Iris pigment epithelial cell (primary cell): ENCODE measurements at regions not wholly inside any gene's neighbourhood (a gene's known extent, or its start where the extent isn't known, plus 50 kb on each side); places are given as distances from the start of the nearest gene placed in this dataset.

Experiments used
- DNase-seq: peaks from one replicate; pipeline ENCODE4 v3.0.0-alpha.2; 2011; ENCODE audit warnings: low read depth

- DNase-seq: no peak
Observed at GRCh38 chr2:21694079-21694878, 570.5 kb downstream of the TDRD15 start.

- DNase-seq: no peak
Observed at GRCh38 chr2:21696900-21697299, 573.1 kb downstream of the TDRD15 start.

GRCh38 chr2:21700644-21701043 is 576.9 kb downstream of the TDRD15 start:
- DNase-seq: no peak

- no peak for DNase-seq
Observed at GRCh38 chr2:21710031-21710430, 586.3 kb downstream of the TDRD15 start.

- no peak for DNase-seq
Observed at GRCh38 chr2:21710496-21710895, 586.7 kb downstream of the TDRD15 start.

GRCh38 chr2:21715887-21716286 is 592.1 kb downstream of the TDRD15 start:
- no peak for DNase-seq

GRCh38 chr2:21727101-21727500 is 603.3 kb downstream of the TDRD15 start:
- DNase-seq: no peak

- no peak for DNase-seq
Observed at GRCh38 chr2:21728133-21728532, 604.4 kb downstream of the TDRD15 start.

- DNase-seq: no peak
Observed at GRCh38 chr2:21730141-21730540, 606.4 kb downstream of the TDRD15 start.

GRCh38 chr2:21740484-21740883 is 616.7 kb downstream of the TDRD15 start:
- DNase-seq: peak; percentile 65

- DNase-seq: no peak
Observed at GRCh38 chr2:21746499-21746898, 622.7 kb downstream of the TDRD15 start.

GRCh38 chr2:21748501-21748900 is 624.7 kb downstream of the TDRD15 start:
- peak; percentile 19 for DNase-seq

GRCh38 chr2:21754164-21754788 is 630.5 kb downstream of the TDRD15 start:
- DNase-seq: no peak

GRCh38 chr2:21757805-21758430 is 634.1 kb downstream of the TDRD15 start:
- DNase-seq: no peak

GRCh38 chr2:21759819-21760218 is 636.1 kb downstream of the TDRD15 start:
- no peak for DNase-seq

- no peak for DNase-seq
Observed at GRCh38 chr2:21761361-21761760, 637.6 kb downstream of the TDRD15 start.

GRCh38 chr2:21763501-21763900 is 639.7 kb downstream of the TDRD15 start:
- no peak for DNase-seq

- no peak for DNase-seq
Observed at GRCh38 chr2:21770787-21771186, 647.0 kb downstream of the TDRD15 start.

- peak; percentile 96 for DNase-seq
Observed at GRCh38 chr2:21772624-21773023, 648.9 kb downstream of the TDRD15 start.

- peak; percentile 59 for DNase-seq
Observed at GRCh38 chr2:21773168-21773567, 649.4 kb downstream of the TDRD15 start.

GRCh38 chr2:21774691-21775368 is 651.1 kb downstream of the TDRD15 start:
- peak; percentile 31 for DNase-seq

GRCh38 chr2:21779786-21780185 is 656.0 kb downstream of the TDRD15 start:
- peak; percentile 28 for DNase-seq

GRCh38 chr2:21781962-21782361 is 658.2 kb downstream of the TDRD15 start:
- DNase-seq: no peak
